ENCODE measurements at regions not wholly inside any gene's neighbourhood (a gene's known extent, or its start where the extent isn't known, plus 50 kb on each side); places are given as distances from the start of the nearest gene placed in this dataset.

DNA sequence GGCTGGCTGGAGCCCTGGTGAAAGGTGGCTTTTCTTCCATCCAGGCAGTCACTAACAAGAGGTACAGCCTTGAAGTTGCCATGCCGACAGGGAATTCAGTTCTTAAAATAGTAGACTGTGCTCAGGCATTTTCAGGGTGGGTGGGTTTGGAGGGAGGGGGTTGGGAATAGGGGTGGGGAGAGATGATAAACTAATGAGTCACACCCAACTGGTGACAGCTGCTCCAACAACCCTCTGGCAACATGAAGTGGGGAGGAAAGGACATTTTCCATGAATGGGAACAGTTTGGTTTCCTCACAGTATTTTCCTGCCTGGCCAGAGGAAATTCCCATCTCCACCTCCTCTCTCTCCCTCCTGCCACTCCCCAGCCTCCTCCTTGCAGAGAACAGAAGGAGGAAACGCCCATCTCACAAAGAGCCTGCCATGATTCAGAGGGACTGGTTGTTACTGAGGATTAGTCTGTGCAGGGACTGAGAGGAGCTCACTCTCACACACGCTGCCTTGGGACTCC lies 113.0 kb upstream of the SLC1A4 start:
- no peaks in the 10 kb centered on the region for H3K27me3 ChIP-seq

GRCh38 chr2:64879745-64880144 lies 109.5 kb upstream of the SLC1A4 start:
- ATAC-seq (no peak), DNase-seq (peak in 1 of 3 donors; percentile 28)
- Histone ChIP-seq H3K4me1 (no peaks in the 10 kb centered on the region), H3K9me3 (no peaks in the 10 kb centered on the region), H3K27me3 (no peaks in the 10 kb centered on the region), H3K36me3 (no peaks in the 10 kb centered on the region), H3K4me3 (no peak overlapping the region), H3K27ac (no peak overlapping the region)
- intact Hi-C loops (cut with DNase I) = loop anchor here in 1 of 2 donors (10.0 kb wide), 1 partner anchor 365 kb away; no protein-coding TSS in a partner anchor
- TF ChIP-seq, protein P1, sequence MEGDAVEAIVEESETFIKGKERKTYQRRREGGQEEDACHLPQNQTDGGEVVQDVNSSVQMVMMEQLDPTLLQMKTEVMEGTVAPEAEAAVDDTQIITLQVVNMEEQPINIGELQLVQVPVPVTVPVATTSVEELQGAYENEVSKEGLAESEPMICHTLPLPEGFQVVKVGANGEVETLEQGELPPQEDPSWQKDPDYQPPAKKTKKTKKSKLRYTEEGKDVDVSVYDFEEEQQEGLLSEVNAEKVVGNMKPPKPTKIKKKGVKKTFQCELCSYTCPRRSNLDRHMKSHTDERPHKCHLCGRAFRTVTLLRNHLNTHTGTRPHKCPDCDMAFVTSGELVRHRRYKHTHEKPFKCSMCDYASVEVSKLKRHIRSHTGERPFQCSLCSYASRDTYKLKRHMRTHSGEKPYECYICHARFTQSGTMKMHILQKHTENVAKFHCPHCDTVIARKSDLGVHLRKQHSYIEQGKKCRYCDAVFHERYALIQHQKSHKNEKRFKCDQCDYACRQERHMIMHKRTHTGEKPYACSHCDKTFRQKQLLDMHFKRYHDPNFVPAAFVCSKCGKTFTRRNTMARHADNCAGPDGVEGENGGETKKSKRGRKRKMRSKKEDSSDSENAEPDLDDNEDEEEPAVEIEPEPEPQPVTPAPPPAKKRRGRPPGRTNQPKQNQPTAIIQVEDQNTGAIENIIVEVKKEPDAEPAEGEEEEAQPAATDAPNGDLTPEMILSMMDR (IDR thresholded peaks at IDR 0.05) = no peak
- WGBS (ENCODE audit: insufficient coverage, low coverage, low lambda C conversion rate, missing lambda C conversion rate) = 84% methylated on average over 5 of the region's 5 CpGs

More for the DNA sequence above, 113.0 kb upstream of the SLC1A4 start:
- Histone ChIP-seq H3K9me3 (no peaks in the 10 kb centered on the region), H3K4me1 (no peaks in the 10 kb centered on the region), H3K36me3 (no peaks in the 10 kb centered on the region), H3K4me3 (no peak overlapping the region), H3K27ac (no peak overlapping the region)
- TF ChIP-seq, protein P1 (IDR thresholded peaks at IDR 0.05) = no peak
- TF ChIP-seq POLR2A (IDR thresholded peaks at IDR 0.05) = no peak
- 30% methylated on average over 3 of the region's 3 CpGs for WGBS (ENCODE audit: insufficient coverage, low coverage, low lambda C conversion rate, missing lambda C conversion rate)
- intact Hi-C loops (cut with DNase I) = loop anchor here in 1 of 2 donors (10.0 kb wide), 1 partner anchor 361 kb away; no protein-coding TSS in a partner anchor
- peak in 1 of 3 donors; percentile 23 for DNase-seq
- ATAC-seq = peak in 1 of 4 donors; percentile 11

GRCh38 chr2:64880193-64880951 lies 108.8 kb upstream of the SLC1A4 start:
- H3K27ac ChIP-seq = no peak overlapping the region
- 96% methylated on average over 4 of the region's 12 CpGs for WGBS (ENCODE audit: insufficient coverage, low coverage, low lambda C conversion rate, missing lambda C conversion rate)
- DNase-seq (peak in 1 of 3 donors; percentile 28), ATAC-seq (no peak)
- TF ChIP-seq, protein P1 (IDR thresholded peaks at IDR 0.05) = no peak
- no peak for TF ChIP-seq POLR2A (IDR thresholded peaks at IDR 0.05)
- H3K36me3 ChIP-seq = no peaks in the 10 kb centered on the region
- intact Hi-C loops (cut with DNase I) = no loop called here
- no peak overlapping the region for H3K4me3 ChIP-seq
- H3K27me3 ChIP-seq = no peaks in the 10 kb centered on the region
- no peaks in the 10 kb centered on the region for H3K4me1 ChIP-seq
- no peaks in the 10 kb centered on the region for H3K9me3 ChIP-seq

DNA sequence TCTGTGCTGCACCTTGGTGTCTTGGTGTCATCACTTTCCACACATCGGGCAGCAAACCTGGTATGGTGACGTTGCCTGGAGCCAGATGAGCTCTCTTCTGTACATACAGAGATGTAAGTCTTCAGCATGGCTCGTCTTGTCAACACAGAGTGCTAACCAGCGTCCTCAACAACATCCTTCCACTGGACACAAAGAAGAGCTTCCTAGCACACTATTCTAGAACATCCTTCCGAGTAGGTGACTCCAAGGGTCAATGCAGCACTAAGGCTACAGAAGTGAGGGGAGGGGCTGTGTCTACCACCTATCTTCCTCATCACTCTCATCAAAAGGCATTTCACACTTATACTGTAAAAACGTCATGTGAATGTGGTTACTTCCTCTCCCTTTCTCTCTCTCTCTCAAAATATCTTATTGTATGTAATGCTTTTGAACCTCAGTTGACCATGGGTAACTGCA lies 108.1 kb upstream of the SLC1A4 start:
- no peak overlapping the region for H3K27ac ChIP-seq
- WGBS (ENCODE audit: insufficient coverage, low coverage, low lambda C conversion rate, missing lambda C conversion rate) = 50% methylated on average over 2 of the region's 6 CpGs
- intact Hi-C loops (cut with DNase I) = no loop called here
- no peak overlapping the region for H3K4me3 ChIP-seq
- DNase-seq (peak in 1 of 3 donors; percentile 29), ATAC-seq (no peak)
- no peaks in the 10 kb centered on the region for H3K36me3 ChIP-seq
- H3K9me3 ChIP-seq = no peaks in the 10 kb centered on the region
- TF ChIP-seq, protein P1 (IDR thresholded peaks at IDR 0.05) = no peak
- no peak for TF ChIP-seq POLR2A (IDR thresholded peaks at IDR 0.05)
- H3K4me1 ChIP-seq = no peaks in the 10 kb centered on the region
- no peaks in the 10 kb centered on the region for H3K27me3 ChIP-seq

Measured in right lobe of liver (tissue), 6 donors.